ENCODE measurements at regions not wholly inside any gene's neighbourhood (a gene's known extent, or its start where the extent isn't known, plus 50 kb on each side); places are given as distances from the start of the nearest gene placed in this dataset.

DNA sequence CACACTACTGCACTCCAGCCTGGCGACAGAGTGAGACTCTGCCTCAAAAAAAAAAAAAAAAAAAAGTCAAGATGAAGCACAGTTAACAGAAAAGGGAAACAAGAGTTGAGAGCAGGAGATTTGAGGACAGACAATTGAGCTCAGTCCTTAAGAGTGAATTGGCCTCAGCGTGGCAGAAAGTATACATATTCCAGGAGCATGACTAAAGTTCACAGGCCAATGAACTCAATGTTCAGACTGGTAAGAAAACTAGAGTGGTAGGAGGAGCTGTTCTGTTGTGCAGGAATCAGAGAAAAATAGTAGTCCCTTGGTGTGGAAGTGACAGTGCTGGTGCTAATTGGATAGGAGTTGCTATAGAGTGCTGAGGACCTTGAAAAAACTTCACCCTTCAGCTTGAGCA is 60.0 kb downstream of the NRN1 start:
- peaks cover 2% of the 10 kb centered on the region for H3K4me1 Mint-ChIP-seq
- H3K27ac Mint-ChIP-seq = no peak overlapping the region
- H3K4me3 Mint-ChIP-seq = no peak overlapping the region
- ATAC-seq = no peak
- no peak for DNase-seq
- peaks cover 29% of the 10 kb centered on the region for H3K27me3 Mint-ChIP-seq
- no peaks in the 10 kb centered on the region for H3K9me3 ChIP-seq (ENCODE audit: control insufficient read depth, low read length, poor library complexity, severe bottlenecking)
- H3K36me3 Mint-ChIP-seq (ENCODE audit: low read depth) = no peaks in the 10 kb centered on the region

DNA sequence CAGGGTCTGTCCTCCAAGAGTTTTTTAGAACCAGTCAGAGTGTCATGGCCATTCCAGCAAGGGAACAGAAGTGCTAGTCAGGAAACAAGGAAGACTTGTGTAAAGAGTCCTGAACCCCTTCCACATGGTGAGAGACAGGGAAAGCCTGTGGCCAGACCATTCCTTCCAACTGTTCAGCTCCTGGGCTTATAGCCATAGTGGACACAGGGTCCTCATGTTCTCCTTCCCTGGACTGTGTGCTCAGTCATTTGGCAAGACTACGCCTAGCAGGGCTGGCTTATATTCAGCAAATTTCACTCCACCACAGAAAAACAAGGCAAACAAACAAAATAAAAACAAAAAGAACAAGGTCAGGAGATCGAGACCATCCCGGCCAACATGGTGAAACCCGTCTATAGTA is 60.5 kb downstream of the NRN1 start:
- H3K4me3 Mint-ChIP-seq = no peak overlapping the region

DNA sequence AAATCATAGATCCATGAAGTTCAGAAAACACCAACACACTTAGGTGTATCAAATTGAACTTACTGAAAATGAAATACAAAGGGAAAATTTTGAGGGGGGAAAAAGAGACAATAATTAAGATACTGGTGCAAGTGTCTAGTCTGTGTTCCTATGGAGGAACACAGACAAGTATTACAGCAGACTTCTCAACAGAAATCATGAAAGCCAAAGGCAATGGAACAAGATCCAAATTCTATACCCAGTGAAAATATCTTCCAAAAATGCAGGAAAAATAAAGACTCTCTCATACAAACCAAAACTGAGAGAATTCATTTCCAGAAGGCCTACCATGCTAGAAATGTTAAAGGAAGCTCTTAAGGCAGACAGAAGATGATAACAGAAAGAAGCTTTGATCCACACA is 63.1 kb downstream of the NRN1 start:
- no peak for DNase-seq
- Mint-ChIP-seq H3K4me1 (no peaks in the 10 kb centered on the region), H3K4me3 (no peak overlapping the region), H3K27me3 (peaks cover 4% of the 10 kb centered on the region), H3K36me3 (ENCODE audit: low read depth) (no peaks in the 10 kb centered on the region), H3K27ac (no peak overlapping the region)
- H3K9me3 ChIP-seq (ENCODE audit: control insufficient read depth, low read length, poor library complexity, severe bottlenecking) = no peaks in the 10 kb centered on the region
- no peak for ATAC-seq

More for the DNA sequence above, 60.5 kb downstream of the NRN1 start:
- ATAC-seq = no peak
- Mint-ChIP-seq H3K4me1 (peaks cover 2% of the 10 kb centered on the region), H3K36me3 (ENCODE audit: low read depth) (no peaks in the 10 kb centered on the region), H3K27ac (no peak overlapping the region), H3K27me3 (peaks cover 23% of the 10 kb centered on the region)
- H3K9me3 ChIP-seq (ENCODE audit: control insufficient read depth, low read length, poor library complexity, severe bottlenecking) = no peaks in the 10 kb centered on the region
- no peak for DNase-seq

DNA sequence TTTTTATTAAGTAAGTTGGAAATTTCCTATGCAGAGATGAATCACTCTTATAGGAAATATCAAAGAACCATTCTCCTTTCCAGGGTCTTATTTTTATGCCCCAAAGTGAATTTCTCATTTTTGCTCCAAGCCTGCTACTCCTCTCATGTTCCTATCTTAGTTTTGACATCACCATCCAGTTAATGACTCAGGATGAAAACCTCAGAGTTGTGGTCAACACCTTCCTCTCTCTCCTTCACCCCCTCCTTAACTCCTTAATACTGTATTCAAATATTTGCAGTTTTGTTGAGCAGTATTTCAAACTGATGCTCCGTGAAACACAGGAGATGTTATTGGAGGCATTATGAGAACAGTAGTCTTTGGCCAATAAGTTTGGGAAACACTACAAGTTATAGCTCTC is 64.1 kb downstream of the NRN1 start:
- no peaks in the 10 kb centered on the region for H3K36me3 Mint-ChIP-seq (ENCODE audit: low read depth)
- no peak overlapping the region for H3K4me3 Mint-ChIP-seq
- ATAC-seq = no peak
- no peak overlapping the region for H3K27ac Mint-ChIP-seq
- no peaks in the 10 kb centered on the region for H3K4me1 Mint-ChIP-seq
- no peaks in the 10 kb centered on the region for H3K9me3 ChIP-seq (ENCODE audit: control insufficient read depth, low read length, poor library complexity, severe bottlenecking)
- peaks cover 2% of the 10 kb centered on the region for H3K27me3 Mint-ChIP-seq
- no peak for DNase-seq

DNA sequence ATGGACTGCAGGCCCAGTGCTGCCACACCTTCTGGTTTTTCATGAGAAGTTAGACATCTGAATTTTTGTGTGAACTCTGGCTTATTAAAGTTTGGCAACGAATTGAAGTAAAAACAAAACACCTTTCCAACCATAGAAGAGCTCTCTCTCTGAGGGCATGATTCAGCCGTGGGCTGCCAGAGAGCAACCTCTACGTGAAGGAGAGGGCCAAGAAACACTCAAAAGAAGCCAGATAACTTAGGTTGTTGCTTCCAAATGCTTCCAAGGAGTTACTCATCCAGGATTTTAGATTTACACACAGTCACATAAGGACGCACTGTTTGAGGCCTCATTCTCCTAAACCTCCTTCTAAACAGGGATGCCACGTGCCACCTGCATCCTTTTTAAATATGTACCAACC is 65.5 kb downstream of the NRN1 start:
- DNase-seq (no peak), ATAC-seq (no peak)
- Mint-ChIP-seq H3K4me1 (no peaks in the 10 kb centered on the region), H3K27ac (no peak overlapping the region), H3K36me3 (ENCODE audit: low read depth) (no peaks in the 10 kb centered on the region), H3K4me3 (no peak overlapping the region), H3K27me3 (peaks cover 11% of the 10 kb centered on the region)
- H3K9me3 ChIP-seq (ENCODE audit: control insufficient read depth, low read length, poor library complexity, severe bottlenecking) = no peaks in the 10 kb centered on the region

DNA sequence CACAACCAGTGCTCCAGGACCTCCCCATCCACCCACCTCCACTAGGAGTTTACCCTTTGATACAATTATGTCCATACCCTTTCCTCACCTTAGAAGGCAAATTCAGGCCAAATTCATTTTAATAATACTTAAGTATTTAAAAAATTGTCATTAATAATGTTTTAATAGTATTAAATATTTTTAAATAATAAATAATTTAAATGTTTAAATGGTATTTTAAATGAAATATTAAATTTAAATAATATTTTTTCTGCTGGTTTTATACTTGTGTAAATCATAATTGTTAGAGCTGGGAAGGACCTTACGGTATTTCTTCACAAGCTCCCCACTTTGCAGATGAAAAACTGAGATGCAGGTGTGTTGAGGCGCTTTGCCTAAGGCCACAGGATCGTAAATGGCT is 67.8 kb downstream of the NRN1 start:
- peaks cover 26% of the 10 kb centered on the region for H3K27me3 Mint-ChIP-seq
- H3K36me3 Mint-ChIP-seq (ENCODE audit: low read depth) = no peaks in the 10 kb centered on the region
- no peaks in the 10 kb centered on the region for H3K4me1 Mint-ChIP-seq
- DNase-seq = no peak
- H3K9me3 ChIP-seq (ENCODE audit: control insufficient read depth, low read length, poor library complexity, severe bottlenecking) = no peaks in the 10 kb centered on the region
- H3K4me3 Mint-ChIP-seq = no peak overlapping the region
- no peak overlapping the region for H3K27ac Mint-ChIP-seq
- ATAC-seq = no peak

DNA sequence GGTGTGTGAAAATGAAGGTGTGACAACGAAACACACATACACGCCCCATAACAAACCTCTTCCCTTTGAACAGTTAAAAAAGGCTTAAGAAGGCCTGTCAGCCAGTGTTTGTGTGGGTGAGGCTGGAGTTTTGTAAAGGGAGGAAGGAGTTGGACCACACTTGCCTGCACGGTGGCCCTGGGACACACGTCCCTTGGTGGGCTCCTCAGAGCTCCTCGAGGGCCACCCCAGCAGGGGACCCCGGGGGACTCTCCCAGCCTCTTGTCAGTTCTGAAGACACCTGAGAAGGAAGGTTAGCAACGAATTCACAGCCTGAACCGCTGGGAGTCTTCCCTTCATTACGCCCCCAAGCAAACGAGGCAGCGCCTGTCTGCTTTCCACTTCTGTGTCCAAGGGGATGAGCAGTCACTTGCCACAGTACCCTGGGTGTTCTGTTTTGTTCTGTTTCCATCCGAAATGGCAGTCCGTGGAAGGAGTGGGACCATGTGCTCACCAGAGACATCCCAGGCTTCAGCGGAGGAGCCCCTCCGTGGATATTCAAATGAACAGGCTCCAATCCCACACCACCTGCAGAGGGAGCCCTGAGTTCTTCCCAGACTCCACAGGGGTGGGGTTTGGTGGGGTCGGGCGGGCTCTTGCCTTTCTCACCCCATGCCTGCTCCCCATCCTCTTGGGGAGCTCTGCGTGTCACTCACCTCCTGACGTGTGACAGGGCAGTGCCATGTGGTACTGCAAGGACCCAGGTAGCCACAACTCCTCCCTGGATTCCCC is 68.6 kb downstream of the NRN1 start:
- H3K27me3 Mint-ChIP-seq = peaks cover 28% of the 10 kb centered on the region

DNA sequence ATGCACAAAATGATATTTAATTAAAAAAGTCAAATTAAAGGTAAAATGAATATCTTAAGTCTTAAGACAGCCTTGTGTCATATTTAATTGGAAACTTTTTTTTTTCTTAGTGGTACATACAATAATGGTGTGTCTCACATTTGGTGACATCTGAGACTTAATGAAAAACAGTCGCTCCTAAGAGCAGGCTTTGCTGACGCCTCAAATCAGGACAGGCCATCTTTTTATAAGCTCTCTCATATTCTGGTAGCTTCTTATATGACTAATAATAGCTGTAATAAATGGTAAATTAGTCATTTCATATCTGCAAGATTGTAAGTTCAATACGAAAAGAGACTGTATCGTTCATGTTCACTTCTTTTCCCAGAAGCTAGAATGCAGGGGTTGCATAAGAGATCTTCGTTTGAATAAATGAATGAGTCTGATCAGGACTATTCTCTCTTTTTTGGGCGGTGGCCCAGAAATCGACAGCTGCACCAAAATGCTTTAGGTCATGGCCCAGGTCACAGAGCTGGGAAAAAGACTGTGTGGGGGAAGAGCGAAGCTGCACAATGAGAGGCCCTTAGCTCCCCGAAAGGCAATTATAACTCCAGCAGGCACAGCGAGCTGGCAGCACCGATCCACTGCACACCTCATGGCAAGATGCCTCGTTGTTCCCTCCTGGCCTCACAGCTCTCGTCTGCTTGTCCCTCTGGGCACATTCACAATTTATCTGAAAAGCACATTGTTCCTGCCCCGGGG is 69.4 kb downstream of the NRN1 start:
- ATAC-seq = no peak
- H3K4me1 Mint-ChIP-seq = no peaks in the 10 kb centered on the region

More for the DNA sequence above, 68.6 kb downstream of the NRN1 start:
- H3K36me3 Mint-ChIP-seq (ENCODE audit: low read depth) = no peaks in the 10 kb centered on the region
- no peak overlapping the region for H3K27ac Mint-ChIP-seq
- no peak for ATAC-seq
- no peaks in the 10 kb centered on the region for H3K4me1 Mint-ChIP-seq
- no peak for DNase-seq
- H3K9me3 ChIP-seq (ENCODE audit: control insufficient read depth, low read length, poor library complexity, severe bottlenecking) = no peaks in the 10 kb centered on the region
- H3K4me3 Mint-ChIP-seq = no peak overlapping the region

DNA sequence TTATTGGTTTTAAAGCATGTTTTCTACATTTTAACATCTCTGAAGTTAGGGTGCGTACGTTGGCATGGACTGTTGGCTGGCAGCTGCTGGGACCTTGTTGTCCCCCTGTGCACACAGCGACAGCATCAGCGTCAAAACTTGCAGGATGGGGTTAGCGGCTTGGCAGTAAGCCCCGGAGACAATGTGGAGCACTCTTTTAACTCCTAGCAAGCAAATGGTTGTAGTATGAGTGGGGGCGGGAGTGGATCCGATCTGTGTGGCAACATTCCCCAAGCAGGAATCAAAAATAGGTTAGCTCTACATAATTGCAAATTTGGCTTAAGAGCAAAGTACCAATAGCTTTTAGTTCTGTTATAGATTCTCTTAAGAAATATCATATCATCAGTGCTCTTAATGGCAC is 70.1 kb downstream of the NRN1 start:
- H3K27ac Mint-ChIP-seq = no peak overlapping the region
- DNase-seq = no peak

More for the DNA sequence above, 69.4 kb downstream of the NRN1 start:
- Mint-ChIP-seq H3K27ac (no peak overlapping the region), H3K27me3 (peaks cover 35% of the 10 kb centered on the region), H3K36me3 (ENCODE audit: low read depth) (no peaks in the 10 kb centered on the region), H3K4me3 (no peak overlapping the region)
- H3K9me3 ChIP-seq (ENCODE audit: control insufficient read depth, low read length, poor library complexity, severe bottlenecking) = no peaks in the 10 kb centered on the region
- DNase-seq = no peak

DNA sequence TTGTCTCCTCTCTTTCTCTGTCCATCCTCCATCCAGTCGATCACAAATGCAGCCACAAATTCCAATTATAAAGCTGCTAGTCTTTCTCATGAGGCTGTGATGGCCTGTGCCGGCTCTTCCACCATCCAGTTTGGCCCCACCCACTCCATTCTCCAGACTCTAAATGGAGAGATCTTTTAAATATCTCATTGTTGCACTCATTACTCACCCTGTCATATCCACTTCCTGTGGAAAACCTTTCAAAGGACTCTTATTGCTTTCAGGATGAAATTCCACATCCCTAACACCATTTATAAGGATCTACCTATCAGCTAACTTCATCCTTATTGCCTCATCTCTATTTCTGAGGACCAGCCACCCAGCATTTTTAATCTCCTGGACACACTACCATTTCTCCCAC is 70.6 kb downstream of the NRN1 start:
- Mint-ChIP-seq H3K36me3 (ENCODE audit: low read depth) (no peaks in the 10 kb centered on the region), H3K4me1 (no peaks in the 10 kb centered on the region), H3K27me3 (peaks cover 47% of the 10 kb centered on the region), H3K27ac (no peak overlapping the region), H3K4me3 (no peak overlapping the region)
- H3K9me3 ChIP-seq (ENCODE audit: control insufficient read depth, low read length, poor library complexity, severe bottlenecking) = no peaks in the 10 kb centered on the region
- DNase-seq (no peak), ATAC-seq (no peak)

More for the DNA sequence above, 70.1 kb downstream of the NRN1 start:
- no peak for ATAC-seq
- Mint-ChIP-seq H3K4me1 (no peaks in the 10 kb centered on the region), H3K4me3 (no peak overlapping the region), H3K36me3 (ENCODE audit: low read depth) (no peaks in the 10 kb centered on the region), H3K27me3 (peaks cover 42% of the 10 kb centered on the region)
- no peaks in the 10 kb centered on the region for H3K9me3 ChIP-seq (ENCODE audit: control insufficient read depth, low read length, poor library complexity, severe bottlenecking)

DNA sequence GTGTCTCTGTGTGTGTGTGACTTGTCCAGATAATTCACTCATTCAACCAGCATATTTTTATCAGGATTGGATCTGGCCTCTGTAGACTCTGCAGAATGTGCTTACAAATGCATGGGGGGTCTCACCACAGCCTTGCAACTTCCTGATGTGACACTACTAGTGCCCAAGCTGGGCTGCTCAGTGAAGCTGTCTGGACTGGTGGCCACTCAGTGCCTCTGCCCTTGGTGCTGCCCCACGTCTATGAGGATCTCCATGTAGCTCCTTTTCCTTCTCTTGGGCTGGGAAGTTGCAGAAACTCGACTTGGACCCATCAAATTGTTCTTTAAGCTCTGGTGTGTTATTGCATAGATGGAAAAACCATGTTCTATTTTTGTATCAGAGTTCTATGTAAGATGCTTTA is 75.8 kb downstream of the NRN1 start:
- H3K9me3 ChIP-seq (ENCODE audit: control insufficient read depth, low read length, poor library complexity, severe bottlenecking) = no peaks in the 10 kb centered on the region
- no peak for ATAC-seq
- Mint-ChIP-seq H3K4me1 (no peaks in the 10 kb centered on the region), H3K4me3 (no peak overlapping the region), H3K27me3 (peaks cover 38% of the 10 kb centered on the region), H3K36me3 (ENCODE audit: low read depth) (peaks cover 3% of the 10 kb centered on the region), H3K27ac (no peak overlapping the region)
- no peak for DNase-seq

DNA sequence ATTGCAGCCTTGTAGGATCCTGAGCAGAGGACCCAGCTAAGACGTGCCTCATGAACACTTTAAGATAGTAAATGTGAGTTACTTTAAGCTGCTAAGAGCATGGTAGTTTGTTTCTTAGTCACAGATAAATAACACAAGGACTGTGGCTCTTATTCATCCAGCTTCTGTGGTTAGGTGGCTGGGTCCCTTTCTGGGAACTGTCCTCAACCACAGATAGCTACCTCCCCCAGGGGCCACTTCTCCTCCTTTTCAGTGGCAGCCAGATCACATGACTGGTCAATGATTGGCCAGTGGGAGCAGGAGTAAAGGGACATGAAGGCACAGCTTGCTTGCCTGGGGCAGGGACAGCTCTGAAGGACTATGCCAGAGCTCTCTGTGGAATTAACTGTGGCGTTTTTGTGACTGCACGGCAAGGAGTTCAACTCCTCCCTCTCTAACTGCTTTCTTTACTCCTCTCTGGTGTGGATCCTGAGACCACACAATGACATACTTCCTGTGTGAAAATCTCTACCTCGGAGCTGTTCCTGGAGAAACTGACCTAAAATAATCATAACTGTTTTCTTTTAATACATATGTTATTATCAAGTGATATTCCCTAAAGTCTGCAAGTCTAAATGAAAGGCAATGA is 76.5 kb downstream of the NRN1 start:
- ATAC-seq = no peak
- DNase-seq = no peak

DNA sequence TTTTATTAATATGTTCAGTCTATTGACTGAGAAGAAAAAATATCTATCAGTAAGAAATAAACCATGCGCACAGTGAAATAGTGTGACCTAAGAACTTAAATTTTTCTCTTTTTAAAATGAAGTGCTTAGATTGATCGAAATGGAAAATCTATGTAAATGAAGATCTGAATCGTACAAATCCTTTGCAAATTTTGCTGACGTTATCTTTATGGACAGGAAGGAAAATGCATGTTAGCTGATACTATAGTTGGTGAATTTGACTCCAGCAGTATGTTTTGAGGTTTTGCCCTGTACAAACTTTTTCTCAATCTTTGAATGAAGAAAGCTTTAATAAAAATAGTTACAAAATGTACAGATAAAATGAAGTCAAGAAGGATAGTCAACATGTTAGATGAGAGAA is 82.9 kb downstream of the NRN1 start:
- Mint-ChIP-seq H3K36me3 (ENCODE audit: low read depth) (peaks cover 2% of the 10 kb centered on the region), H3K27ac (no peak overlapping the region), H3K27me3 (no peaks in the 10 kb centered on the region), H3K4me3 (no peak overlapping the region), H3K4me1 (no peaks in the 10 kb centered on the region)
- DNase-seq = no peak
- no peaks in the 10 kb centered on the region for H3K9me3 ChIP-seq (ENCODE audit: control insufficient read depth, low read length, poor library complexity, severe bottlenecking)
- ATAC-seq = no peak

More for the DNA sequence above, 76.5 kb downstream of the NRN1 start:
- no peaks in the 10 kb centered on the region for H3K9me3 ChIP-seq (ENCODE audit: control insufficient read depth, low read length, poor library complexity, severe bottlenecking)
- H3K27me3 Mint-ChIP-seq = peaks cover 36% of the 10 kb centered on the region
- H3K36me3 Mint-ChIP-seq (ENCODE audit: low read depth) = peaks cover 3% of the 10 kb centered on the region
- H3K4me3 Mint-ChIP-seq = no peak overlapping the region
- H3K4me1 Mint-ChIP-seq = no peaks in the 10 kb centered on the region
- H3K27ac Mint-ChIP-seq = no peak overlapping the region

Measured in T-helper 17 cell (primary cell).